Endodermal cell (in vitro differentiated cells): ENCODE measurements at regions not wholly inside any gene's neighbourhood (a gene's known extent, or its start where the extent isn't known, plus 50 kb on each side); places are given as distances from the start of the nearest gene placed in this dataset.

Experiments used
- DNase-seq: peaks from one replicate; pipeline ENCODE4 v3.0.0-alpha.2; 2017
- H3K27ac ChIP-seq: 2 replicates; pipeline ENCODE4 v1.5.1; 2013; ENCODE audit warnings: mild to moderate bottlenecking, low read depth, low read length, moderate library complexity
- H3K27me3 ChIP-seq: 2 replicates; pipeline ENCODE4 v1.6.1; 2013; ENCODE audit warnings: mild to moderate bottlenecking, low read length, moderate library complexity; ENCODE audit not compliant: insufficient read depth, control insufficient read depth, poor library complexity, severe bottlenecking
- H3K36me3 ChIP-seq: 2 replicates; pipeline ENCODE4 v1.7.0; 2013; ENCODE audit warnings: mild to moderate bottlenecking, low read length, moderate library complexity; ENCODE audit not compliant: control insufficient read depth, insufficient read depth
- H3K4me1 ChIP-seq: one replicate; pipeline ENCODE4 v1.7.0; 2013; ENCODE audit warnings: low read length; ENCODE audit not compliant: control insufficient read depth, insufficient read depth
- H3K4me3 ChIP-seq: 2 replicates; pipeline ENCODE4 v1.5.1; 2013; ENCODE audit warnings: mild to moderate bottlenecking, low read length, moderate library complexity
- H3K9ac ChIP-seq: 2 replicates; pipeline ENCODE4 v1.6.1; 2013; ENCODE audit warnings: mild to moderate bottlenecking, low read length, moderate library complexity; ENCODE audit not compliant: poor library complexity, severe bottlenecking; ENCODE audit errors: extremely low read depth
- H3K9me3 ChIP-seq: 2 replicates; pipeline ENCODE4 v1.6.1; 2013; ENCODE audit warnings: mild to moderate bottlenecking, low read length, moderate library complexity; ENCODE audit not compliant: control insufficient read depth
- H3K27ac Mint-ChIP-seq: 2 replicates; pipeline ENCODE4 v1.8.0; 2020; ENCODE audit warnings: mixed read lengths
- H3K27me3 Mint-ChIP-seq: 2 replicates; pipeline ENCODE4 v1.8.0; 2021; ENCODE audit warnings: mild to moderate bottlenecking, mixed read lengths; ENCODE audit not compliant: insufficient read depth
- H3K36me3 Mint-ChIP-seq: 2 replicates; pipeline ENCODE4 v1.8.0; 2020; ENCODE audit warnings: low read depth, mixed read lengths
- H3K4me1 Mint-ChIP-seq: 2 replicates; pipeline ENCODE4 v1.8.0; 2020; ENCODE audit warnings: mixed read lengths
- H3K4me3 Mint-ChIP-seq: 2 replicates; pipeline ENCODE4 v1.8.0; 2020; ENCODE audit warnings: mild to moderate bottlenecking, moderate library complexity, mixed read lengths
- H3K9me3 Mint-ChIP-seq: 2 replicates; pipeline ENCODE4 v1.8.0; 2020; ENCODE audit warnings: mild to moderate bottlenecking, mixed read lengths
- CTCF ChIP-seq: fragments of 200-600 bp; sonication (generic); conservative IDR thresholded peaks from 2 replicates; pipeline ENCODE4 v1.5.0; 2021; ENCODE audit warnings: antibody characterized with exemption, mild to moderate bottlenecking
- WGBS, 2 experiments: methylation state at CpG; one replicate each; pipeline versions ENCODE4 v1.1.5 to v1.1.7; 2013; ENCODE audit warnings: missing lambda C conversion rate in 2 of 2, mixed read lengths in 1 of 2; ENCODE audit not compliant: insufficient coverage in 1 of 2, insufficient read length in 1 of 2; 5-methylcytosine and 5-hydroxymethylcytosine counted together

GRCh38 chr4:181756451-181757095, 486.6 kb upstream of the TENM3 start:
- Mint-ChIP-seq H3K27ac (no peak overlapping the region), H3K4me1 (peaks cover 5% of the 10 kb centered on the region), H3K4me3 (no peak overlapping the region), H3K27me3 (no peaks in the 10 kb centered on the region), H3K9me3 (no peaks in the 10 kb centered on the region), H3K36me3 (no peaks in the 10 kb centered on the region)
- peaks cover 3% of the 10 kb centered on the region for H3K4me1 ChIP-seq
- no peak for DNase-seq
- TF ChIP-seq CTCF: no peak
- no peaks in the 10 kb centered on the region for H3K36me3 ChIP-seq
- WGBS, 2 experiments: 80 to 84% methylated on average over 3 to 5 of the region's 5 CpGs
- no peak overlapping the region for H3K4me3 ChIP-seq
- H3K27me3 ChIP-seq: no peaks in the 10 kb centered on the region
- no peak overlapping the region for H3K9ac ChIP-seq
- H3K27ac ChIP-seq: no peak overlapping the region
- H3K9me3 ChIP-seq: no peaks in the 10 kb centered on the region

GRCh38 chr4:181757098-181757497, 486.1 kb upstream of the TENM3 start:
- Histone ChIP-seq H3K9me3 (no peaks in the 10 kb centered on the region), H3K4me1 (peaks cover 3% of the 10 kb centered on the region), H3K4me3 (no peak overlapping the region), H3K27me3 (no peaks in the 10 kb centered on the region), H3K27ac (no peak overlapping the region), H3K36me3 (no peaks in the 10 kb centered on the region), H3K9ac (no peak overlapping the region)
- DNase-seq: no peak
- H3K4me1 Mint-ChIP-seq: no peaks in the 10 kb centered on the region
- no peaks in the 10 kb centered on the region for H3K36me3 Mint-ChIP-seq
- WGBS, 2 experiments: 81 to 85% methylated on average over 3 of the region's 3 CpGs
- H3K9me3 Mint-ChIP-seq: no peaks in the 10 kb centered on the region
- no peak overlapping the region for H3K4me3 Mint-ChIP-seq
- H3K27ac Mint-ChIP-seq: no peak overlapping the region
- no peak for TF ChIP-seq CTCF
- H3K27me3 Mint-ChIP-seq: no peaks in the 10 kb centered on the region

GRCh38 chr4:181757910-181758660, 485.1 kb upstream of the TENM3 start:
- H3K36me3 ChIP-seq: no peaks in the 10 kb centered on the region
- no peaks in the 10 kb centered on the region for H3K36me3 Mint-ChIP-seq
- no peaks in the 10 kb centered on the region for H3K27me3 Mint-ChIP-seq
- peaks cover 3% of the 10 kb centered on the region for H3K4me1 ChIP-seq
- H3K4me3 Mint-ChIP-seq: no peak overlapping the region
- H3K4me1 Mint-ChIP-seq: no peaks in the 10 kb centered on the region
- H3K4me3 ChIP-seq: no peak overlapping the region
- H3K27ac Mint-ChIP-seq: no peak overlapping the region
- TF ChIP-seq CTCF: no peak
- WGBS, 2 experiments: 75 to 84% methylated on average over 4 to 8 of the region's 8 CpGs
- no peak for DNase-seq
- no peak overlapping the region for H3K9ac ChIP-seq
- H3K9me3 ChIP-seq: no peaks in the 10 kb centered on the region
- H3K27me3 ChIP-seq: no peaks in the 10 kb centered on the region
- no peaks in the 10 kb centered on the region for H3K9me3 Mint-ChIP-seq
- H3K27ac ChIP-seq: no peak overlapping the region
